Vagina (tissue), 2 donors: ENCODE measurements at regions not wholly inside any gene's neighbourhood (a gene's known extent, or its start where the extent isn't known, plus 50 kb on each side); places are given as distances from the start of the nearest gene placed in this dataset.

Source experiments
- DNase-seq, 2 donors: peaks; one replicate each; pipeline ENCODE4 v3.0.0-alpha.2; 2017; ENCODE audit errors: extremely low spot score in 2 of 2
- H3K27ac ChIP-seq: fragments of 200-600 bp; sonication (generic); one replicate; pipeline ENCODE4 v1.5.1; 2019
- H3K27me3 ChIP-seq: fragments of 200-600 bp; sonication (generic); one replicate; pipeline ENCODE4 v1.5.1; 2019
- H3K36me3 ChIP-seq, 2 donors: fragments of 200-600 bp; sonication (generic); one replicate each; pipeline ENCODE4 v1.5.1; 2017 to 2019
- H3K4me1 ChIP-seq: fragments of 200-600 bp; sonication (generic); one replicate; pipeline ENCODE4 v1.5.1; 2019
- H3K4me3 ChIP-seq, 2 donors: fragments of 200-600 bp; sonication (generic); 1 replicate in 1 of 2; 2 replicates in 1 of 2; pipeline ENCODE4 v1.5.1; 2016 to 2019
- H3K9me3 ChIP-seq: fragments of 200-600 bp; sonication (generic); one replicate; pipeline ENCODE4 v1.5.1; 2019
- POLR2A ChIP-seq, 2 donors: fragments of 450-650 bp; IDR thresholded peaks; one replicate each; pipeline ENCODE4 v1.6.1; 2017; ENCODE audit warnings: antibody characterized with exemption in 2 of 2, mild to moderate bottlenecking in 2 of 2, moderate library complexity in 2 of 2
- POLR2AphosphoS5 ChIP-seq, 2 donors: sonication (generic); formaldehyde crosslinking; IDR thresholded peaks; one replicate each; pipeline ENCODE4 v1.9.0; 2017; ENCODE audit warnings: antibody characterized with exemption in 2 of 2, mild to moderate bottlenecking in 2 of 2, low read depth in 1 of 2; ENCODE audit not compliant: insufficient read depth in 1 of 2
- intact Hi-C: fragments of 100-400 bp; cut with DNase I; formaldehyde crosslinking; loops from one replicate; pipeline ENCODE4 v1.15.1; 2023
- TF ChIP-seq, protein P1 (sequence below), 3 experiments: fragments of 450-650 bp in 2 of 3; fragments of 200-600 bp in 1 of 3; sonication (generic) in 1 of 3; IDR thresholded peaks; one replicate each; pipeline ENCODE4 v1.5.1; 2017 to 2019; ENCODE audit warnings: antibody characterized with exemption in 3 of 3, mild to moderate bottlenecking in 2 of 3, moderate library complexity in 2 of 3

DNA sequence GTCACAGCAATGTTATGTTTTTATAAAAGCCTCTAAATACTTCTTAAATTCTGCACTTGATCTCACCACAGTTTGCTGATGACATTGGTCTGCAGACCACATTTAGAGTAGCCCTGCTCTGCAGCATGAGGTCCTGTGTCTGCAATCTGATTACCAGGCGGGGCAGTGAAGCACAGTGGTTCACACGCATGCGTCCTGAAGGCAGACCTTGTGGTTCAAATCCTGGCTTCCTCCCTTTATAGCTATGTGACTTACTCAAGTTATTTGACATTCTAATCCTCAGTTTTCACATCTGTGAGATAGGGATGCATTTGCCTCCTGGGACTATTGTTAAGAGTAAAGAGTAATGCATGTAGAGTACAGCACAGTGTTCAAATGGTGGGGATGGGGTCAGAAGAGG is 50.3 kb downstream of the BMAL2 start:
- TF ChIP-seq, protein P1, sequence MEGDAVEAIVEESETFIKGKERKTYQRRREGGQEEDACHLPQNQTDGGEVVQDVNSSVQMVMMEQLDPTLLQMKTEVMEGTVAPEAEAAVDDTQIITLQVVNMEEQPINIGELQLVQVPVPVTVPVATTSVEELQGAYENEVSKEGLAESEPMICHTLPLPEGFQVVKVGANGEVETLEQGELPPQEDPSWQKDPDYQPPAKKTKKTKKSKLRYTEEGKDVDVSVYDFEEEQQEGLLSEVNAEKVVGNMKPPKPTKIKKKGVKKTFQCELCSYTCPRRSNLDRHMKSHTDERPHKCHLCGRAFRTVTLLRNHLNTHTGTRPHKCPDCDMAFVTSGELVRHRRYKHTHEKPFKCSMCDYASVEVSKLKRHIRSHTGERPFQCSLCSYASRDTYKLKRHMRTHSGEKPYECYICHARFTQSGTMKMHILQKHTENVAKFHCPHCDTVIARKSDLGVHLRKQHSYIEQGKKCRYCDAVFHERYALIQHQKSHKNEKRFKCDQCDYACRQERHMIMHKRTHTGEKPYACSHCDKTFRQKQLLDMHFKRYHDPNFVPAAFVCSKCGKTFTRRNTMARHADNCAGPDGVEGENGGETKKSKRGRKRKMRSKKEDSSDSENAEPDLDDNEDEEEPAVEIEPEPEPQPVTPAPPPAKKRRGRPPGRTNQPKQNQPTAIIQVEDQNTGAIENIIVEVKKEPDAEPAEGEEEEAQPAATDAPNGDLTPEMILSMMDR (IDR thresholded peaks at IDR 0.05) = no peak
- no peak for TF ChIP-seq POLR2A (IDR thresholded peaks at IDR 0.05)
- no peak for TF ChIP-seq POLR2AphosphoS5 (IDR thresholded peaks at IDR 0.05; ENCODE audit: insufficient read depth in 1 of 2, low read depth in 1 of 2)
- Histone ChIP-seq H3K4me3 (no peak overlapping the region), H3K9me3 (no peaks in the 10 kb centered on the region), H3K27me3 (no peaks in the 10 kb centered on the region), H3K27ac (no peak overlapping the region), H3K36me3 (no peaks in the 10 kb centered on the region), H3K4me1 (no peaks in the 10 kb centered on the region)
- no peak for DNase-seq
- intact Hi-C loops = no loop called here

DNA sequence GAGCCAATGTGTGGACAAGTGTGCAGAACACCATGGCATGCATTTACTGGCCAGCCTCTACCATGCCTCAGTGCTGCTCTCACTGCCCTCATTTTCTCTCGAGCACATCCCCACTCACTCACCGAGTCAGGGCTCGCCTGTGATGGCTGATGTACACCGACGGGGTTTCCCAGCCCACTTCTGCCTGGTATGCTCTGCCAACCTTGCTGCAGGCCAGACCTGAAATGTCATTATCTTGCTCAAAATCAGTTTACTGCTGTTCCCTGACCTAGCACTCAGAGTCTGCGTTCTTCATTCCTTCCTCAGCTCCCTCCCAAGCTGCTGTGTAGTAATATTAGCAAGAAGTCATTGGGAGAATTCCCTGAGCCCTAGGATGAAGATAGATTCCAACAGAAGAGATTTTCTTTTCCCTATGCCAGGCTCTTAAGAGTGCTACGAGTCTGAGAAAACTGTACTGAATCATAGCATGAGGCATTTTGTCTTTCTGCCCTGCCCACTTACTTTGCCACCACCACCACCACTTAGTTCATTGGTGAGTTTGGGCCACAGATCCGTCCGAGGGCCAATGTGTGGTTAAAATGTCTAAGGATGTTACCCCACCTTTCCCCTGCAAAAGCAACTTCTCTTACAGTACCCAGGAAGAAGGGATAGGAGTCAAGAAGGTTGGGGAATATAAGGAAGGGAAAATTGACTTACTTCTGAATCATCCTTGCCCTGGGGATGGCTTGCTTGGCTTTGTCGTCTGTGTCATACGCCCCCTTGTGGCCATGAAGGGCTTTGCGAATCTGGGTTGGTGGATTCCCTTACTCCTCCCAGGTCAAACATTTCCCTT is 51.0 kb downstream of the BMAL2 start:
- Histone ChIP-seq H3K4me3 (no peak overlapping the region), H3K9me3 (no peaks in the 10 kb centered on the region), H3K27me3 (no peaks in the 10 kb centered on the region), H3K27ac (no peak overlapping the region), H3K36me3 (no peaks in the 10 kb centered on the region), H3K4me1 (no peaks in the 10 kb centered on the region)
- no peak for DNase-seq
- TF ChIP-seq POLR2AphosphoS5 (IDR thresholded peaks at IDR 0.05; ENCODE audit: insufficient read depth in 1 of 2, low read depth in 1 of 2) (no peak), POLR2A (IDR thresholded peaks at IDR 0.05) (no peak)
- TF ChIP-seq, protein P1 (IDR thresholded peaks at IDR 0.05) = peak in 2 of 3 experiments; percentile 26 to 49
- intact Hi-C loops = no loop called here

DNA sequence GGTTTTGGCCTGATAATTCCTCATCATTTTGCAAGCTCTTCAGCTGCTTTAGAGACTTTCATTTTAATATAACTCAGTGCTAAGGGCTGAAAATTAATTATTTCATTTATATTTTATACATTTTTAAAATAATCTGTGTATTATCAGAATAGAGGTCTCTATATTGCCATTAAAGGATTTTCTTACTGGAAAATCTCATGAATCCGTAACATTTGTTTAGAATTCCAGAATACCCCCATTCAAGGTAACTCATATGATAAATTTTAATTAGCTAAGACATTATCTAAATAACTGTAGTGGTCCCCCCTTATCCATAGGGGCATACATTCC is 51.6 kb downstream of the BMAL2 start:
- Histone ChIP-seq H3K36me3 (no peaks in the 10 kb centered on the region), H3K4me3 (no peak overlapping the region), H3K4me1 (no peaks in the 10 kb centered on the region), H3K27me3 (no peaks in the 10 kb centered on the region), H3K27ac (no peak overlapping the region), H3K9me3 (no peaks in the 10 kb centered on the region)
- no peak for TF ChIP-seq POLR2A (IDR thresholded peaks at IDR 0.05)
- TF ChIP-seq POLR2AphosphoS5 (IDR thresholded peaks at IDR 0.05; ENCODE audit: insufficient read depth in 1 of 2, low read depth in 1 of 2) = no peak
- TF ChIP-seq, protein P1 (IDR thresholded peaks at IDR 0.05) = no peak
- no peak for DNase-seq
- intact Hi-C loops = no loop called here

DNA sequence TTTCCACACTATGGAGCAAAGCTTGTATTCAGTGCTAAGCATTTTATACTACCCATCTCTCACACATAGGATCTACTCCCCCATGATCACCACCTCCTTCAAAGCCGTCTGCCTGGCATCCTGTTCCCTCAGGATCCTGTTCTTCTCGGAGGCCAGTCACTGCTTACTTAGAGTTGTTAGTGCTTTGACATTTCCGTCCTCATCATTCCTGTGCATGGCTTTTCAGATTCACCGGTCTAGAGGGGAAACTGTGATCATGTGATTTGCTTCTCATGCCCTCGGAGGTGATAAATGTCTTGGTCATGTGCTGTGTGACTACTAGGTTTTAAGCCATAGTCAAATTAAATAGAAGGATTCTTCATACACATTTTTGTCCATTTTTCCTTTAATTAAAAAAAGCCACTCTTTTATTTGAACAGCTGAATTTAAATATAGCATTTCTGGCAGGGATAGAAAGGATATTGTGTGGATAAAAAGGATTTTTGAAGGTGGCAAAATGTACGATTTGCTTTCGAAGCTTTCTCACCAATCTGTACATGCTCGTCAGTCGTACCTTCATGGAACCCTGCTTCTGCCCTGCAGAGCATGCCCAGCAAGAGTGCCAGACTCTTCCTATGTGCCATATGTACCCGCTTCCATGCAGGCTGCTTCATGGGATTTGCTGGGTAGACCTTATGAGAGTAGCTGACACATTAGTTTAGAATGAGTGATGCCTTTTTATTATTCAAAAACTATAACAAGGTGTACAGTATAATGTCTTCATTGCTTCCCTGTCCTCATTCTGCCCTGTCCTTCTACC is 53.3 kb downstream of the BMAL2 start:
- no peaks in the 10 kb centered on the region for H3K9me3 ChIP-seq

More for the DNA sequence above, 53.3 kb downstream of the BMAL2 start:
- H3K27me3 ChIP-seq = no peaks in the 10 kb centered on the region
- H3K36me3 ChIP-seq = no peaks in the 10 kb centered on the region
- no peak for DNase-seq
- no peak overlapping the region for H3K4me3 ChIP-seq
- H3K4me1 ChIP-seq = no peaks in the 10 kb centered on the region
- intact Hi-C loops = no loop called here
- no peak overlapping the region for H3K27ac ChIP-seq
- TF ChIP-seq, protein P1 (IDR thresholded peaks at IDR 0.05) = no peak
- no peak for TF ChIP-seq POLR2A (IDR thresholded peaks at IDR 0.05)
- no peak for TF ChIP-seq POLR2AphosphoS5 (IDR thresholded peaks at IDR 0.05; ENCODE audit: insufficient read depth in 1 of 2, low read depth in 1 of 2)
